Right cardiac atrium (tissue), 5 donors: ENCODE measurements at regions not wholly inside any gene's neighbourhood (a gene's known extent, or its start where the extent isn't known, plus 50 kb on each side); places are given as distances from the start of the nearest gene placed in this dataset.

Experiments
- ATAC-seq, 2 donors: fragments of 200-7000 bp; cut with Tn5 transposase; one replicate each; pipeline versions ENCODE4 v1.8.0 to v1.9.1; 2020; ENCODE audit warnings: moderate library complexity in 2 of 2, mild to moderate bottlenecking in 1 of 2
- DNase-seq, 3 donors: peaks; one replicate each; pipeline ENCODE4 v3.0.0-alpha.2; 2020
- H3K27ac ChIP-seq: one replicate; pipeline ENCODE4 v1.5.1; 2013; ENCODE audit warnings: mild to moderate bottlenecking, low read length, control low read depth, moderate library complexity
- H3K27me3 ChIP-seq: one replicate; pipeline ENCODE4 v1.6.1; 2013; ENCODE audit not compliant: control insufficient read depth, insufficient read depth
- H3K4me1 ChIP-seq: one replicate; pipeline ENCODE4 v1.6.1; 2013; ENCODE audit warnings: low read length; ENCODE audit not compliant: control insufficient read depth, insufficient read depth
- H3K4me3 ChIP-seq: one replicate; pipeline ENCODE4 v1.5.1; 2013; ENCODE audit warnings: low read length, control low read depth
- H3K9me3 ChIP-seq: one replicate; pipeline ENCODE4 v1.6.1; 2013; ENCODE audit warnings: low read length; ENCODE audit not compliant: control insufficient read depth
- WGBS: extraction: QIAGEN DNeasy Blood & Tissue Kit; methylation state at CpG from one replicate; pipeline ENCODE4 v1.1.7; 2013; 5-methylcytosine and 5-hydroxymethylcytosine counted together
- intact Hi-C, 4 donors: fragments of 100-400 bp; cut with DNase I; formaldehyde crosslinking; loops; one replicate each; pipeline versions ENCODE4 v1.11.0 to v1.14.0; 2022 to 2023
- donor health status: healthy with polysubstance abuse.
- donor health status: DM: no; HTN: yes; CAD: no.
- donor health status: DM: no; HTN: no; CAD: no.
- donor health status: DM: no; HTN: yes; CAD: no; lungs with severe emphysema.
- donor health status: DM: yes; HTN: yes; CAD: no.

GRCh38 chr6:128738112-128738511 is 144.8 kb upstream of the LAMA2 start:
- no peak overlapping the region for H3K27ac ChIP-seq
- intact Hi-C loops, result loop anchor here in 1 of 4 donors (10.0 kb wide), 1 partner anchor 1003 kb away; no protein-coding TSS in a partner anchor
- H3K9me3 ChIP-seq, result no peaks in the 10 kb centered on the region
- no peak for ATAC-seq
- no peak overlapping the region for H3K4me3 ChIP-seq
- no peak for DNase-seq
- H3K27me3 ChIP-seq, result no peaks in the 10 kb centered on the region
- H3K4me1 ChIP-seq, result no peaks in the 10 kb centered on the region
- 94% methylated on average over 3 of the region's 3 CpGs for WGBS

- DNase-seq (no peak), ATAC-seq (no peak)
- no peaks in the 10 kb centered on the region for H3K9me3 ChIP-seq
- H3K4me3 ChIP-seq, result no peak overlapping the region
- intact Hi-C loops, result loop anchor here in 1 of 4 donors (10.0 kb wide), 1 partner anchor 1002 kb away; no protein-coding TSS in a partner anchor
- no peaks in the 10 kb centered on the region for H3K27me3 ChIP-seq
- H3K4me1 ChIP-seq, result no peaks in the 10 kb centered on the region
- no peak overlapping the region for H3K27ac ChIP-seq
Observed at GRCh38 chr6:128736780-128737179, 146.2 kb upstream of the LAMA2 start.

- H3K27me3 ChIP-seq, result no peaks in the 10 kb centered on the region
- no peak overlapping the region for H3K27ac ChIP-seq
- ATAC-seq (peak; percentile 72 to 80), DNase-seq (no peak)
- H3K9me3 ChIP-seq, result no peaks in the 10 kb centered on the region
- no peak overlapping the region for H3K4me3 ChIP-seq
- no peaks in the 10 kb centered on the region for H3K4me1 ChIP-seq
- intact Hi-C loops, result loop anchor here in 1 of 4 donors (10.0 kb wide), 1 partner anchor 997 kb away; no protein-coding TSS in a partner anchor
- 61% methylated on average over 2 of the region's 2 CpGs for WGBS
Observed at GRCh38 chr6:128731249-128732165, 151.4 kb upstream of the LAMA2 start.

GRCh38 chr6:128727500-128727899 is 155.4 kb upstream of the LAMA2 start:
- ATAC-seq (no peak), DNase-seq (peak in 1 of 3 donors; percentile 14)
- Histone ChIP-seq H3K4me1 (no peaks in the 10 kb centered on the region), H3K27me3 (no peaks in the 10 kb centered on the region), H3K9me3 (no peaks in the 10 kb centered on the region), H3K27ac (no peak overlapping the region), H3K4me3 (no peak overlapping the region)
- intact Hi-C loops, result no loop called here
- 84% methylated on average over 2 of the region's 2 CpGs for WGBS

GRCh38 chr6:128725271-128726233 is 157.4 kb upstream of the LAMA2 start:
- peak in 1 of 2 donors; percentile 48 for ATAC-seq

GRCh38 chr6:128724738-128725137 is 158.2 kb upstream of the LAMA2 start:
- H3K27ac ChIP-seq, result no peak overlapping the region
- H3K4me1 ChIP-seq, result no peaks in the 10 kb centered on the region
- no peaks in the 10 kb centered on the region for H3K27me3 ChIP-seq
- ATAC-seq (no peak), DNase-seq (no peak)
- H3K4me3 ChIP-seq, result no peak overlapping the region
- no peaks in the 10 kb centered on the region for H3K9me3 ChIP-seq
- intact Hi-C loops, result no loop called here
- WGBS, result 76% methylated on average over 5 of the region's 5 CpGs

More at GRCh38 chr6:128725271-128726233, 157.4 kb upstream of the LAMA2 start:
- no peak overlapping the region for H3K4me3 ChIP-seq
- DNase-seq, result no peak
- 36% methylated on average over 3 of the region's 3 CpGs for WGBS
- no peaks in the 10 kb centered on the region for H3K27me3 ChIP-seq
- H3K9me3 ChIP-seq, result no peaks in the 10 kb centered on the region
- no peak overlapping the region for H3K27ac ChIP-seq
- no peaks in the 10 kb centered on the region for H3K4me1 ChIP-seq
- intact Hi-C loops, result no loop called here

- Histone ChIP-seq H3K9me3 (no peaks in the 10 kb centered on the region), H3K27ac (no peak overlapping the region), H3K27me3 (no peaks in the 10 kb centered on the region), H3K4me3 (no peak overlapping the region), H3K4me1 (no peaks in the 10 kb centered on the region)
- intact Hi-C loops, result no loop called here
- ATAC-seq (no peak), DNase-seq (no peak)
- 68% methylated on average over 2 of the region's 2 CpGs for WGBS
Observed at GRCh38 chr6:128723667-128724066, 159.3 kb upstream of the LAMA2 start.

- H3K27me3 ChIP-seq, result no peaks in the 10 kb centered on the region
- no peak overlapping the region for H3K4me3 ChIP-seq
- 77% methylated on average over 2 of the region's 2 CpGs for WGBS
- no peaks in the 10 kb centered on the region for H3K4me1 ChIP-seq
- intact Hi-C loops, result no loop called here
- ATAC-seq (no peak), DNase-seq (no peak)
- no peaks in the 10 kb centered on the region for H3K9me3 ChIP-seq
- no peak overlapping the region for H3K27ac ChIP-seq
Observed at GRCh38 chr6:128720891-128721290, 162.0 kb upstream of the LAMA2 start.

- Histone ChIP-seq H3K27ac (no peak overlapping the region), H3K9me3 (no peaks in the 10 kb centered on the region), H3K4me3 (no peak overlapping the region), H3K27me3 (no peaks in the 10 kb centered on the region), H3K4me1 (no peaks in the 10 kb centered on the region)
- ATAC-seq, result no peak
- WGBS, result 86% methylated on average over 3 of the region's 3 CpGs
- no peak for DNase-seq
- intact Hi-C loops, result no loop called here
Observed at GRCh38 chr6:128719786-128720185, 163.2 kb upstream of the LAMA2 start.

GRCh38 chr6:128713461-128713860 is 169.5 kb upstream of the LAMA2 start:
- no peak for DNase-seq
- Histone ChIP-seq H3K9me3 (no peaks in the 10 kb centered on the region), H3K27me3 (no peaks in the 10 kb centered on the region), H3K4me3 (no peak overlapping the region), H3K27ac (no peak overlapping the region), H3K4me1 (peaks cover 2% of the 10 kb centered on the region)
- 87% methylated on average over 2 of the region's 2 CpGs for WGBS
- no peak for ATAC-seq
- intact Hi-C loops, result no loop called here

GRCh38 chr6:128712898-128713297 is 170.0 kb upstream of the LAMA2 start:
- WGBS, result 27% methylated on average over 1 of the region's 1 CpG
- no peaks in the 10 kb centered on the region for H3K9me3 ChIP-seq
- intact Hi-C loops, result no loop called here

More at GRCh38 chr6:128712898-128713297, 170.0 kb upstream of the LAMA2 start:
- DNase-seq, result no peak
- Histone ChIP-seq H3K27ac (no peak overlapping the region), H3K27me3 (no peaks in the 10 kb centered on the region), H3K4me3 (no peak overlapping the region), H3K4me1 (peaks cover 2% of the 10 kb centered on the region)
- no peak for ATAC-seq
